Ectodermal cell (in vitro differentiated cells): ENCODE measurements at regions not wholly inside any gene's neighbourhood (a gene's known extent, or its start where the extent isn't known, plus 50 kb on each side); places are given as distances from the start of the nearest gene placed in this dataset.

Experiments
- H3K27ac ChIP-seq: 2 replicates; pipeline ENCODE4 v1.7.0; 2013; ENCODE audit warnings: mild to moderate bottlenecking, low read depth, low read length; ENCODE audit not compliant: insufficient read depth, poor library complexity, severe bottlenecking
- H3K27me3 ChIP-seq: 2 replicates; pipeline ENCODE4 v1.7.0; 2013; ENCODE audit warnings: mild to moderate bottlenecking, low read length; ENCODE audit not compliant: insufficient read depth, control insufficient read depth, poor library complexity, severe bottlenecking
- H3K36me3 ChIP-seq: one replicate; pipeline ENCODE4 v1.7.0; 2013; ENCODE audit warnings: low read length; ENCODE audit not compliant: control insufficient read depth, insufficient read depth
- H3K4me1 ChIP-seq: one replicate; pipeline ENCODE4 v1.7.0; 2013; ENCODE audit warnings: low read length; ENCODE audit not compliant: control insufficient read depth, insufficient read depth
- H3K4me3 ChIP-seq: 2 replicates; pipeline ENCODE4 v1.7.0; 2013; ENCODE audit warnings: low read depth, low read length, control low read depth; ENCODE audit not compliant: insufficient read depth
- H3K9me3 ChIP-seq: 2 replicates; pipeline ENCODE4 v1.7.0; 2013; ENCODE audit warnings: mild to moderate bottlenecking, low read length, moderate library complexity; ENCODE audit not compliant: control insufficient read depth
- WGBS, 2 experiments: methylation state at CpG; one replicate each; pipeline ENCODE4 v1.1.7; 2013; ENCODE audit warnings: missing lambda C conversion rate in 2 of 2; 5-methylcytosine and 5-hydroxymethylcytosine counted together

GRCh38 chr4:12966726-12967125, 517.4 kb downstream of the RAB28 start:
- no peaks in the 10 kb centered on the region for H3K27me3 ChIP-seq
- no peak overlapping the region for H3K27ac ChIP-seq
- 94 to 95% methylated on average over 5 of the region's 5 CpGs for WGBS, 2 experiments
- no peak overlapping the region for H3K4me3 ChIP-seq
- H3K4me1 ChIP-seq = no peaks in the 10 kb centered on the region
- no peaks in the 10 kb centered on the region for H3K9me3 ChIP-seq
- H3K36me3 ChIP-seq = no peaks in the 10 kb centered on the region

- WGBS, 2 experiments = 89 to 91% methylated on average over 3 of the region's 4 CpGs
- Histone ChIP-seq H3K4me1 (no peaks in the 10 kb centered on the region), H3K36me3 (no peaks in the 10 kb centered on the region), H3K27ac (no peak overlapping the region), H3K4me3 (no peak overlapping the region), H3K9me3 (no peaks in the 10 kb centered on the region), H3K27me3 (no peaks in the 10 kb centered on the region)
Measured at GRCh38 chr4:12965334-12965733, 518.8 kb downstream of the RAB28 start.

- Histone ChIP-seq H3K27ac (no peak overlapping the region), H3K4me1 (no peaks in the 10 kb centered on the region), H3K4me3 (no peak overlapping the region), H3K27me3 (no peaks in the 10 kb centered on the region), H3K9me3 (no peaks in the 10 kb centered on the region), H3K36me3 (no peaks in the 10 kb centered on the region)
- WGBS, 2 experiments = 100% methylated on average over 1 of the region's 1 CpG
Measured at GRCh38 chr4:12963912-12964311, 520.2 kb downstream of the RAB28 start.

- Histone ChIP-seq H3K9me3 (no peaks in the 10 kb centered on the region), H3K36me3 (no peaks in the 10 kb centered on the region), H3K4me3 (no peak overlapping the region), H3K27me3 (no peaks in the 10 kb centered on the region), H3K4me1 (no peaks in the 10 kb centered on the region), H3K27ac (no peak overlapping the region)
Measured at GRCh38 chr4:12963291-12963690, 520.8 kb downstream of the RAB28 start.

GRCh38 chr4:12961713-12962112, 522.4 kb downstream of the RAB28 start:
- H3K36me3 ChIP-seq = no peaks in the 10 kb centered on the region
- no peaks in the 10 kb centered on the region for H3K4me1 ChIP-seq
- H3K9me3 ChIP-seq = no peaks in the 10 kb centered on the region
- WGBS, 2 experiments = 83 to 100% methylated on average over 1 to 2 of the region's 2 CpGs
- no peak overlapping the region for H3K27ac ChIP-seq
- H3K27me3 ChIP-seq = no peaks in the 10 kb centered on the region
- H3K4me3 ChIP-seq = no peak overlapping the region

GRCh38 chr4:12958436-12958835, 525.7 kb downstream of the RAB28 start:
- Histone ChIP-seq H3K27me3 (no peaks in the 10 kb centered on the region), H3K4me3 (no peak overlapping the region), H3K27ac (no peak overlapping the region), H3K36me3 (no peaks in the 10 kb centered on the region), H3K4me1 (no peaks in the 10 kb centered on the region), H3K9me3 (no peaks in the 10 kb centered on the region)

GRCh38 chr4:12957108-12957507, 527.0 kb downstream of the RAB28 start:
- H3K4me1 ChIP-seq = no peaks in the 10 kb centered on the region
- 94 to 95% methylated on average over 3 of the region's 3 CpGs for WGBS, 2 experiments
- no peaks in the 10 kb centered on the region for H3K27me3 ChIP-seq
- H3K36me3 ChIP-seq = no peaks in the 10 kb centered on the region
- H3K9me3 ChIP-seq = no peaks in the 10 kb centered on the region
- H3K4me3 ChIP-seq = no peak overlapping the region
- H3K27ac ChIP-seq = no peak overlapping the region

- WGBS, 2 experiments = 75 to 80% methylated on average over 2 of the region's 2 CpGs
- Histone ChIP-seq H3K9me3 (no peaks in the 10 kb centered on the region), H3K36me3 (no peaks in the 10 kb centered on the region), H3K4me1 (no peaks in the 10 kb centered on the region), H3K27me3 (no peaks in the 10 kb centered on the region), H3K4me3 (no peak overlapping the region), H3K27ac (no peak overlapping the region)
Measured at GRCh38 chr4:12956026-12956425, 528.1 kb downstream of the RAB28 start.

- WGBS, 2 experiments = 83 to 89% methylated on average over 2 to 3 of the region's 3 CpGs
- H3K9me3 ChIP-seq = no peaks in the 10 kb centered on the region
- H3K36me3 ChIP-seq = no peaks in the 10 kb centered on the region
- no peak overlapping the region for H3K4me3 ChIP-seq
- H3K27me3 ChIP-seq = no peaks in the 10 kb centered on the region
- no peak overlapping the region for H3K27ac ChIP-seq
- no peaks in the 10 kb centered on the region for H3K4me1 ChIP-seq
Measured at GRCh38 chr4:12949719-12950490, 534.2 kb downstream of the RAB28 start.

GRCh38 chr4:12943069-12943468, 541.1 kb downstream of the RAB28 start:
- H3K27me3 ChIP-seq = no peaks in the 10 kb centered on the region
- no peaks in the 10 kb centered on the region for H3K4me1 ChIP-seq
- no peak overlapping the region for H3K27ac ChIP-seq
- no peak overlapping the region for H3K4me3 ChIP-seq
- WGBS, 2 experiments = 97 to 98% methylated on average over 3 to 4 of the region's 4 CpGs
- H3K36me3 ChIP-seq = no peaks in the 10 kb centered on the region
- H3K9me3 ChIP-seq = no peaks in the 10 kb centered on the region

- Histone ChIP-seq H3K27me3 (no peaks in the 10 kb centered on the region), H3K27ac (no peak overlapping the region), H3K4me1 (no peaks in the 10 kb centered on the region), H3K36me3 (no peaks in the 10 kb centered on the region), H3K4me3 (no peak overlapping the region), H3K9me3 (no peaks in the 10 kb centered on the region)
Measured at GRCh38 chr4:12933760-12934221, 550.3 kb downstream of the RAB28 start.
